HepG2 (cell line): ENCODE measurements at regions not wholly inside any gene's neighbourhood (a gene's known extent, or its start where the extent isn't known, plus 50 kb on each side); places are given as distances from the start of the nearest gene placed in this dataset.

Source experiments
- ATF7-NPFF ChIP-seq: sonication (generic); formaldehyde crosslinking; IDR thresholded peaks from 2 replicates; pipeline ENCODE4 v1.8.1; 2023; ENCODE audit warnings: mild to moderate bottlenecking, low read depth, missing genetic modification reagents, moderate library complexity
- BHLHE40 ChIP-seq: IDR thresholded peaks from 2 replicates; pipeline ENCODE4 v1.6.1; 2011; ENCODE audit warnings: low read length, improper control_type of control experiment
- CTCF ChIP-seq: sonication (generic); formaldehyde crosslinking; IDR thresholded peaks from 2 replicates; pipeline ENCODE4 v1.5.0; 2020; ENCODE audit warnings: mild to moderate bottlenecking, missing genetic modification reagents, moderate library complexity
- MXD4 ChIP-seq: IDR thresholded peaks from 2 replicates; pipeline ENCODE4 v1.6.1; 2016; ENCODE audit warnings: mild to moderate bottlenecking, missing biosample characterization, missing genetic modification reagents
- MXI1 ChIP-seq: IDR thresholded peaks from 3 replicates; pipeline ENCODE4 v1.6.1; 2012; ENCODE audit warnings: low read depth, low read length, inconsistent platforms, borderline replicate concordance
- MYC ChIP-seq: sonication (generic); formaldehyde crosslinking; IDR thresholded peaks from 2 replicates; pipeline ENCODE4 v1.9.0; 2021; ENCODE audit warnings: missing genetic modification reagents, borderline replicate concordance
- POLR2A ChIP-seq, 2 experiments: IDR thresholded peaks; 2 replicates each; pipeline ENCODE4 v1.6.1; 2011; ENCODE audit warnings: low read depth in 2 of 2, low read length in 2 of 2, mild to moderate bottlenecking in 1 of 2, moderate library complexity in 1 of 2; ENCODE audit not compliant: insufficient read depth in 1 of 2
- POLR2AphosphoS5 ChIP-seq: IDR thresholded peaks from 2 replicates; pipeline ENCODE4 v1.6.1; 2012; ENCODE audit warnings: low read depth, low read length
- ZBTB1 ChIP-seq: sonication (generic); formaldehyde crosslinking; IDR thresholded peaks from 2 replicates; pipeline ENCODE4 v1.4.0; 2020; ENCODE audit warnings: missing genetic modification reagents, borderline replicate concordance
- ZNF10 ChIP-seq: sonication (generic); formaldehyde crosslinking; IDR thresholded peaks from 2 replicates; pipeline ENCODE4 v1.4.0; 2020; ENCODE audit warnings: mild to moderate bottlenecking, low read depth, missing genetic modification reagents, borderline replicate concordance
- ZNF18 ChIP-seq: sonication (generic); formaldehyde crosslinking; IDR thresholded peaks from 2 replicates; pipeline ENCODE4 v1.8.0; 2022; ENCODE audit warnings: mild to moderate bottlenecking, missing genetic modification reagents; ENCODE audit not compliant: insufficient replicate concordance
- ZNF274 ChIP-seq: sonication (generic); formaldehyde crosslinking; IDR thresholded peaks from 2 replicates; pipeline ENCODE4 v1.5.1; 2020; ENCODE audit warnings: mild to moderate bottlenecking, missing genetic modification reagents
- ZSCAN22 ChIP-seq: sonication (generic); formaldehyde crosslinking; IDR thresholded peaks from 2 replicates; pipeline ENCODE4 v1.4.0; 2020; ENCODE audit warnings: mild to moderate bottlenecking, missing genetic modification reagents
- TF ChIP-seq, protein P1 (sequence below): sonication (generic); formaldehyde crosslinking; IDR thresholded peaks from 2 replicates; pipeline ENCODE4 v1.5.0; 2020; ENCODE audit warnings: missing genetic modification reagents

DNA sequence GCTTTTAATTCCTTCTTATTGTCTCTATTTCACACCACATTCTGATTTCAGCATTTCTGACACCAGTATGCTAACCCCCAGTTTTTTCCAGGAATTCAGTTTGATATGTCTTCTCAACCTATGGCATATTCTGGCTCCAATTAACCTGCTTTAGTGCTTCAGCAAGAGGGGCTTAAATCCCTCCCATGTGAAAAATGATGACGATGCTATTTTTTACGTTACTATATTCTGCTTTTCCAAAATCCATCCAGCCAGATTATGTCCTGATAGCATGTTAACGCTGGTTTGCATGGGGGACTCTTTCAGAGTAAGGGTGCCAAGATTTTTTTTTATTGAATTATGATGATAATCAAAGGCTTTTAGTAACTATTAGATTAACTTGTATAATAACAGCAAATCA is 163.3 kb upstream of the ADAMTS5 start:
- TF ChIP-seq ZNF274 (CRISPR knock-in tag) (no peak), CTCF (CRISPR knock-in tag) (no peak), ZBTB1 (CRISPR knock-in tag) (no peak), MXD4 (CRISPR knock-in tag) (no peak), MYC (CRISPR knock-in tag) (no peak), MXI1 (no peak), POLR2AphosphoS5 (no peak), ZNF10 (no peak), BHLHE40 (no peak), ZNF18 (CRISPR knock-in tag) (no peak), ZSCAN22 (no peak), POLR2A (IDR thresholded peaks at IDR 0.05; ENCODE audit: insufficient read depth in 1 of 2, low read depth in 2 of 2, low read length in 2 of 2) (no peak), ATF7-NPFF (CRISPR knock-in tag) (no peak)
- TF ChIP-seq, protein P1, sequence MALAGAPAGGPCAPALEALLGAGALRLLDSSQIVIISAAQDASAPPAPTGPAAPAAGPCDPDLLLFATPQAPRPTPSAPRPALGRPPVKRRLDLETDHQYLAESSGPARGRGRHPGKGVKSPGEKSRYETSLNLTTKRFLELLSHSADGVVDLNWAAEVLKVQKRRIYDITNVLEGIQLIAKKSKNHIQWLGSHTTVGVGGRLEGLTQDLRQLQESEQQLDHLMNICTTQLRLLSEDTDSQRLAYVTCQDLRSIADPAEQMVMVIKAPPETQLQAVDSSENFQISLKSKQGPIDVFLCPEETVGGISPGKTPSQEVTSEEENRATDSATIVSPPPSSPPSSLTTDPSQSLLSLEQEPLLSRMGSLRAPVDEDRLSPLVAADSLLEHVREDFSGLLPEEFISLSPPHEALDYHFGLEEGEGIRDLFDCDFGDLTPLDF (CRISPR knock-in tag), result no peak
